Fibroblast of peridontal ligament (primary cell): ENCODE measurements at regions not wholly inside any gene's neighbourhood (a gene's known extent, or its start where the extent isn't known, plus 50 kb on each side); places are given as distances from the start of the nearest gene placed in this dataset.
"Not testable (repeated sequence)": the region's sequence is repeated elsewhere in the genome, so short reads cannot be mapped to it uniquely, and the experiment has no call there.

ENCODE experiments used
- DNase-seq: peaks from one replicate; pipeline ENCODE4 v3.0.0-alpha.2; 2010; ENCODE audit errors: extremely low read depth

- DNase-seq, result peak; percentile 90
Measured at GRCh38 chr12:59084511-59085375, 164.4 kb upstream of the LRIG3 start.

DNA sequence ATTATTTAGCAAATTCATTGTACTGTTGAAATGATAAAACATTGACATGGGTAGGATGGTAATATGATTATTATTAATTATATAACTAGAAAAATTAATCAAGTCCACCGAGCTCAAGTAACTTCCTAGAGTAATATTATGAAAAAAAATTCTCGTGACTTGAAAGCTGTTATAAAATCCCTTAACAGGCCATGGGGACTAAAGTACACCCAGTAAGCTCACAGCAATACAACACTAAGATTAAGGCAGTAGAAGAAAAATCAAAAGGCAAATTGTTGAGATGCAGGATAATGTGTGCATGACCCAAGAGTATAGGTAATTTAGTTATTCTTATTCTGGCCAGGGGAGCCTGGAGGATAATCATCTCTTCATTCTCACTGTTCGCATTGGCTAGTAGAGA is 162.6 kb upstream of the LRIG3 start:
- DNase-seq, result no peak

GRCh38 chr12:59080101-59080500 is 159.8 kb upstream of the LRIG3 start:
- no peak for DNase-seq

DNA sequence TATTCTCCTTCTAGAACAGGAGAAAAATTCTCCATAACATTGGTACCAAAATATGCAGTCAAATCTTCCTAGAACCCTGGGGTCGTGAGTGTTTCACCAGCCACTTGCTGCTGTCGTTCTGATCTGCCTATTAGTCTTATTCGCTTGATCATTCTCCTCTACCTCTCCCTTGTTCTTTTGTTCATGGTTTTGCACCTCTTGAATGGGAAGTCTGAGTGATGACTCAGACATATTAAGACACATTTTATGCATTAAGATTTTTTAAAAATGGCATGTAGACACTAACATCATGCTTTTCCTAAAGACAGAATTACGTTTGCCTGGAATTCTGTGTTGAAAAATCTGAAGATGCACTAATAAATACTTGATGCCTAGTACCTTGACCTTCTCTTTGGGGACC is 159.2 kb upstream of the LRIG3 start:
- DNase-seq, result no peak

DNA sequence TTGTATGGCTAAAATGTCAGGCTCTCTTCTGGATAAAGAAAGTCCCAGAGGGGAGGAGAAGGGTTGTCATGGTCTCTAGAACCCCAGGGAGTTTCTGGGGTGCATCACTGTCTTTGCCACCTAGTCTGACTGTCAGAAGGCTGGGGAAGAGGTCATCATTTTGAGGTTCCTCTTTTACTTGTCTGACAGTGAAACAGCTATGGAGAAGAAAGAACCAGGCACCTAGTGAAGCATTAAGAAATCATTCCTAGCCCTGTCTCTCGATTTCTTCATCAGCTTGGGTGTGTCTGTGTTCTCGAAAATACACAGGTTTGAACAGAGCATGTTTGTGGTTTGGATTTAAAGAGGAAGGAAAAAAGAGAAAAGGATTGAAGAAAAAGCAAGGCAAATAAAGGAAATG is 158.7 kb upstream of the LRIG3 start:
- DNase-seq, result no peak

- DNase-seq, result peak; percentile 68
Measured at GRCh38 chr12:59077575-59078426, 157.5 kb upstream of the LRIG3 start.

- DNase-seq, result no peak
Measured at GRCh38 chr12:59077153-59077552, 156.8 kb upstream of the LRIG3 start.

- DNase-seq, result no peak
Measured at GRCh38 chr12:59076622-59077021, 156.3 kb upstream of the LRIG3 start.

- peak; percentile 19 for DNase-seq
Measured at GRCh38 chr12:59075968-59076490, 155.7 kb upstream of the LRIG3 start.

DNA sequence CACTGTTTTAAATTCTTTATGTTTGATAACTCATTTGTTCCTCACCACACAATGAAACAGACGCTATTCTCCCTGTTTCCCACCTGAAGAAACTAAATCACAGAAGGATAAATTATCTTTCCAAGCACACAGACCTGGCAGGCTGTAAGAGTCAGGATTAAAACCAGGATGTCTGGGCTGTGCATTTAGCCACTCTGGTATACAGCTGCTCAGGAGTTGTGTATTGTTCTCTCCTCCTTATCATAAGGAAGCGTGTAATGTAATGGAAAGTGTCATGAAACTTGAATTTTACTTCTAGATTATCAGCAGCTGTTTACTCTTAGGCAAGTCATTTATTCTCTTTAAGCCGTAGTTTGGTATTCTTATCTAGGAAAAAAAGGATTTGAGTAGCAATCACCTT is 154.8 kb upstream of the LRIG3 start:
- DNase-seq, result no peak

GRCh38 chr12:59070322-59070933 is 150.1 kb upstream of the LRIG3 start:
- no peak for DNase-seq

DNA sequence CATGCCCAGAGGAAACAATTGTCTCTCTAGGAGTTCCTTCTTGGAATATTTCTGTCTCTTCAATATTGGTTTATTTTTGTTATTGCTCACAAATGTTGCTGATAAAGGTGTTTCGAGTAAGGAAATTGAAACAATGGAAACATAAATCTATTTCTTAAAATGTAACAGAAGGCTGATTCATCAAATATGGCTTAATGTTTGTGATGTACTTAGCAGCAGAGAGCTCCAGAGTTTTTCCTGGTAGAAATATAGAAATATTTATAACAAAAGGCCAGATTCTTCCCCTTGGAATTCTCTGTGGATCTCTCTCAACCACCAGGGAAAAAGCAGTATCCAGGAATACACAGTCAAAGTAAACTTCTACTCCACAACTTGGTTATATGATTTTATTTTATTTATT is 149.2 kb upstream of the LRIG3 start:
- no peak for DNase-seq

DNA sequence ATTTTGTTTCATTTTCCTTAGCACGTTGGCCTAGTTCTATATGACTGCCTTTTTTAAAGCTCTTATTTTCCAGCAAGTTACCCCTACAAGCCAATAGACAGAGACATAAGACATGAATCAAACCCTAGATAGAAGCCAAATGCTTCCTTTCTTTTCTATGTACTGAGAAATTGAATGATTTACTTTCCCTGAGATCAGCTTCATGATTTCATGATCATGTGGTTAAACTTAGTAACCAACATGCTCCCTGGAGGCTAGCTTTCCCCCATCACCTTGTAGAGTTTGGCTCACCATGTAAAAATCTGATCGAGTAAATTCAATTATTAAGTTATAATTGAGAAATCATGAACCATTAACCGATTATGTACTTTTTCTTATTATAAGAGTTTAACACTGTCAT is 148.1 kb upstream of the LRIG3 start:
- DNase-seq, result no peak

GRCh38 chr12:59067083-59067482 is 146.8 kb upstream of the LRIG3 start:
- peak; percentile 71 for DNase-seq

GRCh38 chr12:59066445-59066844 is 146.1 kb upstream of the LRIG3 start:
- no peak for DNase-seq

GRCh38 chr12:59059088-59059935 is 139.0 kb upstream of the LRIG3 start:
- DNase-seq, result no peak

DNA sequence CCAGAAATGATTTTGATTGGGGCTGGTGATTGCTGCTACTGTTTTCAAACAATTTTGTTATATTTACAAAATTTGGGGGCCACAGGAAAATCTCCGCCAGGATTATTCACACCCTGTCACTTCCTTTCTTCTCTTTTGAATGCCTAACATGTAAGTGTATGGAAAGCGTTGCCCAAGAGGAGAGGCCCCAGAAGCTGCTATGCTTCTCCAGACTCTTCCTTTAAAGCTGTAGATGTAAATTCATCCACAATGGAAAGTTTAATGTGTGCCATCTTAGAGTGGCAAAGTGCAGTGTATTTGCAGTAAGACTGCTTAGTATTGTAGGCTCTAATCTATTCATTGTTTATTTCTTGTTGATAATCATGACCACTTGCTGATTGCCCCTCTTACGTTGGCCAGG is 136.7 kb upstream of the LRIG3 start:
- no peak for DNase-seq

DNA sequence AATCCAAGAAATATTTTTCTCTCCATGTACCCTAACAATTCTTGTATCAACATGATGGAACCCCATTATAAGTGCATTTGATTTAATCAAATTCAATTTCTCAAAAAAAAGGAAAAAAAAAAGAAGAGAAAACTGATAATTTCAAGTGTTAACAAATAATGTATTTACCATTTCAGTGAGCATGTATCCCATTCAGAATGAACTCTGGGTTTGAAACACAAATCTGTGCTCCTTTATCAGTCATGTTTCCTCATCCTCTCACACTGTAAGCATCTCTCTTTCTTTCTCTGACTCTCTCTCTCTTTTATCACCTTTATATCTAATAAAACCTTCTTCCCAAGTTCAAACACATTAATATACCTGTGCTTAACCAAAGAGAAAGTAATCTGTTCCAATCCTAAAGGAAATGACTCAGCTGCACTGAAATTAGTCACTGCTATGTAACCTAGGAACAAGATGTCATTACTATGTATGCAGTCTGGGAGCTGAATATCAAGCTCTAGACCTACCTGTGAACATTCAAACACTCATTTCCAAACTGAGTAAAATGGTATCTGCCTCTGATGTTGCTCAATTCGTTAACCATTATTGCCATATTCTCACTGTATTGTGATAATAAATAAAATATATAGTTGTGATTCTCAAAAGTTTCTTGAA is 135.0 kb upstream of the LRIG3 start:
- DNase-seq, result peak; percentile 65

- not testable (repeated sequence) for DNase-seq
Measured at GRCh38 chr12:59053266-59053899, 133.1 kb upstream of the LRIG3 start.
